HL-60/S4 treated with retinoic acid at 250 ng/mL for 4 days and 3 days (cell line): ENCODE measurements at regions not wholly inside any gene's neighbourhood (a gene's known extent, or its start where the extent isn't known, plus 50 kb on each side); places are given as distances from the start of the nearest gene placed in this dataset.

Experiments used
- in situ Hi-C: fragments of 300-500 bp; cut with MboI; formaldehyde crosslinking; loops from 2 replicates; pipeline ENCODE4 v1.7.0; 2022; ENCODE audit warnings: low sequenced_read_pairs

DNA sequence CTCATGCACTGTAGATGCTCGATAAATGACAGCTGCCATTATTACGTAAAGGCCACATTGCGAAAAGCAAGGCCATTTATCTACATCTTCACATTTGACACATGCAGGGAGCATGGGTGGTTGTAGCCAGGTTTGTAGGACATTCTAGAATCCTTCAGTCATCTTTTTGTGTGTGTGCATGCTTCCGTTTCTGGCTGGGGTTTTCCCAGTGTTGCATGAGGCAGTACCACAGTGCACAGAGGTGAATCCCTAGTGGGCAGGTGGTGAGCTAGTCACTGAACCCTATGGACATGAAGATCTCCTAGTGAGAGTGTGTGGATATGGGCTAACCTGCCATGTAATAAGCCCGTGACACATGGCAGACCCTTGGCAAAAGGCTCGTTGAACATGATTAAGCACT is 151.8 kb upstream of the SLC14A2 start:
- in situ Hi-C loops, result no loop called here

DNA sequence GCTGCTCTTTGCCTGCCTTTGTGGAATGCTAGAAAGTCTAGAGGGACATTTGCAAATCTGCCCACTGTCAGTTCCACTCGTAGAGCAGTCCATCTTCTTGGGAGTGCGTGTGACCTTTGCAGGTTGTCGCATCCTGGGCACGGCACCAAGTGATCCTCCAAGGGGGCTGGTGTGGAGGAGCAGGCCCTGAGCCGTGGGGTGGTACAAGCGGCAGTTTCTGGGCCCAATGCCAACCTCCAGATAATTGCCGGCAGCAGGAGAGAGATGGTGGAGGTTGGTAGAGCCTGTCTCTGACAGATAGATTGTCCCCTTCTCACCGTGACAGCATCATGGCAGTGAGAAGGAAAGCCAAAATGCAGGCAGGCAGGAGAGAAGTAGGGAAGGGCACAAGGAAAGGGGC is 150.7 kb upstream of the SLC14A2 start:
- in situ Hi-C loops, result no loop called here

DNA sequence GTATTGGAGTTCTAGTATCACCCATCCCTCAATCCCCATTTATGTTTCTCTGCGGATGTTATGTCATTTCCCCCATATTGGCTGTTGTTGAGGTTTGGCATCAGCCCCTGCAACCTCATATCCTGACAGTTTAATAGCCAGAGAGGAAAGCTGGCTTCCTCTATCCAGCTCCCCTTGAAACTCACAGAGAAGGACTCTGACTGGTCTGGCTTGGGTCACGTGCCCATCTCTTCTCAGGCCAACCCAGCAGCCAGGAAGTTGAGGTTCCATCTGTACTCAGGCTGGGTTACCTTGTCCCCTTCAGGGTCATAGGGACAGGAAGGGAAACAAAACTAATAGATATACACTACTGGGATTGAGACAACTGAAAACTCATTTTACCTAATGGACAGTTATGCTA is 148.0 kb upstream of the SLC14A2 start:
- in situ Hi-C loops, result no loop called here

- in situ Hi-C loops, result no loop called here
Observed at GRCh38 chr18:45467945-45468344, 147.3 kb upstream of the SLC14A2 start.

DNA sequence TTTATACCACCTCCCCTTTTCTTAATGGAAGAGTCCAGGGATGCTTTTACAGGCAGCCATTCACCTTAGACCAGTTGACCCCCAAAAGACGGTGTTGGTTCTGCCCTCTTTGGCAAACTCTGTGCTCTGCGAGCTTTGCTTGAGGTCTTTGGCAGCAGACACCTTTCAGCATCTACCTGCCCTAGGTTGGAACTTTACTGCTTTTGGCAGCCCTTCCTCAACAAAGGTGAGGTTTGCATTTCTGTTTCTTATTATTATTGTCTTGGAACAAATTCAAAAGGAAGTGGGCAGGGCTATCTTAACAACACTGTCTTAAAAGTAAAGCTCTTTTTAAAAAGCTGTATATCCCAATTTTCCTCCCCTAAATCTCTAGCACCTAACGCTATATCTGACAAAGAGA is 136.4 kb upstream of the SLC14A2 start:
- in situ Hi-C loops, result no loop called here

- in situ Hi-C loops, result no loop called here
Observed at GRCh38 chr18:45480219-45481015, 134.9 kb upstream of the SLC14A2 start.

- in situ Hi-C loops, result no loop called here
Observed at GRCh38 chr18:45481821-45482220, 133.5 kb upstream of the SLC14A2 start.

- in situ Hi-C loops, result no loop called here
Observed at GRCh38 chr18:45482286-45482685, 133.0 kb upstream of the SLC14A2 start.

- in situ Hi-C loops, result no loop called here
Observed at GRCh38 chr18:45487581-45487980, 127.7 kb upstream of the SLC14A2 start.

- in situ Hi-C loops, result no loop called here
Observed at GRCh38 chr18:45488645-45489044, 126.6 kb upstream of the SLC14A2 start.

- in situ Hi-C loops, result no loop called here
Observed at GRCh38 chr18:45493830-45494229, 121.4 kb upstream of the SLC14A2 start.

GRCh38 chr18:45494811-45495210 is 120.5 kb upstream of the SLC14A2 start:
- in situ Hi-C loops, result no loop called here

DNA sequence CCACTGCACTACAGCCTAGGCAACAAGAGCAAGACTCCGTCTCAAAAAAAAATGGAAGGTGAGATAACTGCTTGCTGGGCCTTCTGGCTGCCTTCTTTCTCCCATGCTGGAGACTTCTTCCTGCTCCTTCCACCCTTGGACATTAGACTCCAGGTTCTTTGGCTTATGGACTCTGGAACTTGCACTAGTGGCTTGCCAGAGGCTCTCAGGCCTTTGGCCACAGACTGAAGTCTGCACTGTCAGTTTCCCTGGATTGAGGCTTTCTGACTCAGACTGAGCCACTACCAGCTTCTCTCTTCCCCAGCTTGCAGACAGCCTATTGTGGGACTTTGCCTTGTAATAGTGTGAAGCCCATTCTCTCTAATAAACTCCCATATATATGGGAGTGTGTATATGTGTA is 118.5 kb upstream of the SLC14A2 start:
- in situ Hi-C loops, result no loop called here

GRCh38 chr18:45497595-45498286 is 117.5 kb upstream of the SLC14A2 start:
- in situ Hi-C loops, result no loop called here

DNA sequence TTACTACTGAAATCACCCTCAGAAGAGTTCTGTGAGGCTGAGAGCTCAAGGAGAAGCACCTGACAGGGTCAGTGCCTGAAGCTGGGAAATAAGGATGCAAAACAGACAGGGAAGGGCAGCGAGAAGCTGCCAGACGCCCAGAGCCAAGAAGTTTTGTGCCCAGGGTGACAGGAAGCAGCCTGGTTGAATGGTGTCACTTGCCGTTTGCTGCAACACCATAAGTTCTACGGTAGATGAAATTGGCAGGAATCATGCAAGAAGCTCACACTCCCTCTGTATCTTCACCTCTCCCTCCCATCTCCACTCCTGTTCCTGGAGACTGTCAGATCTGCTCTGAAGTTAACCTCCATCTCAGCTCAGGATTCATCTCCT is 117.0 kb upstream of the SLC14A2 start:
- in situ Hi-C loops, result no loop called here

DNA sequence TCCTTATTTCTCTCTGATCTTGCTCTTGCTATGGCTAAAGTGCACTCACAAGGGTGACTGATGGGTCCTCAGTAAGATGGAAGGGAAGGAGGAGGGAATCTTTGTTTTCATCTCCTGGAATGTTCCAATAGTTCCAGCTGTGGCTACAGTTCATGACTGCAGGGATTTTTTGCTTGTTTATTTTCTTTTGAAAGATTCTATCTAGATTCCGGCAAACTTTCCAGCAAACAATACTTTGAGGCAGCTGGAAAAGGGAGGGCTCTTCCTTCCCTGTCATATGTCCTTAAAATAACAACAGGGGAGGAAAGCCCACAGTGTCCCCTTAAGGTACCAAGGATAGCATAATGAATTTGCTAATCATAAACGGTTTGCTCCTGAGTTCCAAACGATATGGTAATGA is 111.3 kb upstream of the SLC14A2 start:
- in situ Hi-C loops, result no loop called here

DNA sequence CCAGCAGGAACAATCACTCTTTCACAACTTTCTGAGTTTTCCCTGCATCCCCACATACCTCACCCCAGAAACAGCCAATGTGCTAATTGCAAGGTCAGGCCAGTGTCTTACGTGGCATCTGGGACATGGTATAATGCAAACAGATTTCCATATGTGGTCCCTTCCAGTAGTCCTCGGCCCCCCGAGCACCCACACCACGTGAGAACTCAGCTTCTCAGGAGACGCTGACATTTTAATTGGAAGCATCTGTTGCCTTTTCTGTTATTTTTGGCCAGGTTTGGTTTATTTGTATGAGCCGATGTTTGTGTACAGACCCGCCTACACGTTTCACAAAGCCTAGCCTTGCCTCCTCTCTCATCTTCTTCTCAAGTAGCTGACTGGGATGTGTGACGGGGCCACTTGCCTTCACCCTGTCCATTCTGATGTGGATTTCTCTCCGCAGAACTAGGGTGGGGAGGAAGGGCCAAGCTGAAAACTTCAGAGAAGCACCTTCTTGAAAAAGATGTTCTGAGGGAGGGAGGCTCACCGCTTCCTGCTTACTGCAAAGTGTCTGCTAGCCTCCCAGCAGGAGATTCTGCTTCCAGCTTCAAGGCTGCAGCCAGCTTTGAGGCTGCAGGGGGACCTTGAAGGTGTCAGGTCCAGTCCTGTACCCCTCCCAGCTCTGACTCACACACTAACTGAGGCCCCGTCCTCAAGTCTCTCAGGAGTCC is 109.6 kb upstream of the SLC14A2 start:
- in situ Hi-C loops, result no loop called here

DNA sequence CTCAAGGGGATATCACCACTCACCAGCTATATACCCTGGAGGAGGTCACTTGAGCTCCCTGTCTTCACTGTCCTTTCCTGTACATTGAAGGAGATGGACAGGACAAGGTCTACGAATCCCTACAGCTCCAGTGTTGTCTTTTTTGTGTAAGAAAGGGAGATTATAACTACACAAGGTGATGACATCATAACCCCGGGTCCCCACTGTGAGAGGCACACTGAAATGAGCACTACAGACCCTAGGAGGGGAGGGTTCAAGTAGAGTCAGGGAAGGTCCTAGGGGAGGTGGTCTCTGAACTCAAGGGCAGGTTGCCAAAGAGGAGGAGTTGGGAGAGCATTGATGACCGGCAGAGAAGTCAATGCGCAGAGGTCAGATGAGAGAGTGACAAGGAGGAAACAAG is 108.3 kb upstream of the SLC14A2 start:
- in situ Hi-C loops, result no loop called here

- in situ Hi-C loops, result no loop called here
Observed at GRCh38 chr18:45509535-45509934, 105.7 kb upstream of the SLC14A2 start.

- in situ Hi-C loops, result no loop called here
Observed at GRCh38 chr18:45510656-45511055, 104.6 kb upstream of the SLC14A2 start.

DNA sequence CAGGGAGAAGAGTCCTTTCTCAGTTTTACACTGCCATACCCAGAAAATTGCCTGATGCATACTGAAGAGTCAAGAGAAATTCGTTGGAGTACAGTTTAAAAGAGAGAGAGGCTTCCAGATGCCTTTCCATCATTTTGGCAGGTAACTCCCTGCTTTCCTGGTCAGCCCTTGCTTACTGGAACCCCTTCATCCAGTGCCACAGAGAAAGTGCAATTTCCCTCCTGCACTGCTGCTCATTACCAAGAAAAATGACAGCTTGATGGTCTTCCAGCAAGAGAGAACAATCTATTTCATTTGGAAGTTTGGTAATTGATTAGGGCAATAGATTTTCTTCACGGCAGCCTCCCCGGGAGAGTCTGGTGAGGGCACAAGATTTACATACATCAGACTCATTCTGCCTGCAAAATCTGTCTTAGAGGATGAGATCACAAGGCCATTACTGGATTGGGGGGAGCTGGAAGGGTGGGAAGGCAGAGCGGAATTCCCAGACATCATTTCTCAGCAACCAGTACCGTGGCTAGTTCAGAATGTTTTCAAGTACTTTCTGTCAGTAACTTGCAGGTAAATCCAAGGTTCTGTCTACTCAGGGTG is 102.8 kb upstream of the SLC14A2 start:
- in situ Hi-C loops, result no loop called here
